Omental fat pad (tissue), 3 donors: ENCODE measurements at regions not wholly inside any gene's neighbourhood (a gene's known extent, or its start where the extent isn't known, plus 50 kb on each side); places are given as distances from the start of the nearest gene placed in this dataset.

Source experiments
- ATAC-seq: fragments of 150-250 bp; one replicate; pipeline ENCODE4 v1.9.1; 2016; ENCODE audit warnings: mild to moderate bottlenecking, moderate library complexity; ENCODE audit not compliant: low FRiP score
- DNase-seq: peaks from one replicate; pipeline ENCODE4 v3.0.0-alpha.2; 2019; ENCODE audit warnings: low spot score
- TF ChIP-seq, protein P1 (sequence below), 3 donors: fragments of 450-650 bp; IDR thresholded peaks; one replicate each; pipeline ENCODE4 v1.5.1; 2016 to 2017; ENCODE audit warnings: antibody characterized with exemption in 3 of 3, mild to moderate bottlenecking in 3 of 3, moderate library complexity in 2 of 3

GRCh38 chr13:90751026-90751425, 596.5 kb upstream of the MIR17HG start:
- DNase-seq (no peak), ATAC-seq (no peak)
- TF ChIP-seq, protein P1, sequence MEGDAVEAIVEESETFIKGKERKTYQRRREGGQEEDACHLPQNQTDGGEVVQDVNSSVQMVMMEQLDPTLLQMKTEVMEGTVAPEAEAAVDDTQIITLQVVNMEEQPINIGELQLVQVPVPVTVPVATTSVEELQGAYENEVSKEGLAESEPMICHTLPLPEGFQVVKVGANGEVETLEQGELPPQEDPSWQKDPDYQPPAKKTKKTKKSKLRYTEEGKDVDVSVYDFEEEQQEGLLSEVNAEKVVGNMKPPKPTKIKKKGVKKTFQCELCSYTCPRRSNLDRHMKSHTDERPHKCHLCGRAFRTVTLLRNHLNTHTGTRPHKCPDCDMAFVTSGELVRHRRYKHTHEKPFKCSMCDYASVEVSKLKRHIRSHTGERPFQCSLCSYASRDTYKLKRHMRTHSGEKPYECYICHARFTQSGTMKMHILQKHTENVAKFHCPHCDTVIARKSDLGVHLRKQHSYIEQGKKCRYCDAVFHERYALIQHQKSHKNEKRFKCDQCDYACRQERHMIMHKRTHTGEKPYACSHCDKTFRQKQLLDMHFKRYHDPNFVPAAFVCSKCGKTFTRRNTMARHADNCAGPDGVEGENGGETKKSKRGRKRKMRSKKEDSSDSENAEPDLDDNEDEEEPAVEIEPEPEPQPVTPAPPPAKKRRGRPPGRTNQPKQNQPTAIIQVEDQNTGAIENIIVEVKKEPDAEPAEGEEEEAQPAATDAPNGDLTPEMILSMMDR (IDR thresholded peaks at IDR 0.05): no peak

DNA sequence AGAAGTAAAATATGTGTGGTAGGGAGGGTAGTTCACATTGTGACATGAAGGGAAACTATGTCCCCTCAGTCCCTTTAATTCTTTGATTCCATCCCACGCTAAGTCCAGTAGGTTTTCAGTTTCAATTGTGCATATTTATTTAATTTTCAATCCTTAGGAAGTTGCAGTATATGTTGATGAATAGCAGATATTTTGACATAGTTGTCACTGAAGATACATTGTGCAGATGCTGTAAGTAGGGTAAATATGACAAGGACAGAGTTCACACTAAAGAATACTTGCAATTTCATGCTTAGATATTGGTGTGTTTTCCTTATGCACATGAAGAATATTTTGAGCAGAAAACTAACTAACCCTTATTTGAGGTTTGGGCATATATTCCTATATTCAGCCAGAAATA, 595.4 kb upstream of the MIR17HG start:
- DNase-seq (no peak), ATAC-seq (no peak)
- TF ChIP-seq, protein P1 (IDR thresholded peaks at IDR 0.05): no peak

DNA sequence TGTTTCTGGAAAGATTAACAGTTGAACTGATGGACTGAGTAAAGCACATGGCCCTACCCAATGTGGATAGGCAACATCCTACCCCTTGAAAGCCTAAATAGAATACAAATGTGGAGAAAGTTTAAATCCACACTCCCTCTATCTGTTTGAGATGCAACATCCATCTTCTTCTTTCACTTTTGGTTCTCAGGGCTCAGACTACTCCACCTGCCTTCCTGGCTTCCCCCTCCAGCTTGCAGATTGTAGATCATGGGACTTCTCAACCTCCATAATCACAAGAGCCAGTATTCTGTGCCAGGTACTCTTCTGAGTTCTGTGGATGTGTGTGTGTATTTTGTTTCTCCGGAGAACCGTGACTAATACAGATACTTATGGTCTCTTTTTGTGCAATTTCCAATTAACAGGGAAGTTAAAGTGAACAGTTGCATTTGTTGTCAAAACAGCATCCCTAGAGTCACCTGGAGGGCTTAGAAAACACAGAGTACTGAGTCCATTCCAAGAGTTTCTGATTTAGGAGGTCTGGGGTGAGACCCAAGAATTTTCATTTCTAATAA, 590.3 kb upstream of the MIR17HG start:
- DNase-seq (no peak), ATAC-seq (no peak)
- TF ChIP-seq, protein P1 (IDR thresholded peaks at IDR 0.05): no peak

- TF ChIP-seq, protein P1 (IDR thresholded peaks at IDR 0.05): no peak
- DNase-seq (no peak), ATAC-seq (no peak)
These were observed 586.8 kb upstream of the MIR17HG start for GRCh38 chr13:90760639-90761038.

DNA sequence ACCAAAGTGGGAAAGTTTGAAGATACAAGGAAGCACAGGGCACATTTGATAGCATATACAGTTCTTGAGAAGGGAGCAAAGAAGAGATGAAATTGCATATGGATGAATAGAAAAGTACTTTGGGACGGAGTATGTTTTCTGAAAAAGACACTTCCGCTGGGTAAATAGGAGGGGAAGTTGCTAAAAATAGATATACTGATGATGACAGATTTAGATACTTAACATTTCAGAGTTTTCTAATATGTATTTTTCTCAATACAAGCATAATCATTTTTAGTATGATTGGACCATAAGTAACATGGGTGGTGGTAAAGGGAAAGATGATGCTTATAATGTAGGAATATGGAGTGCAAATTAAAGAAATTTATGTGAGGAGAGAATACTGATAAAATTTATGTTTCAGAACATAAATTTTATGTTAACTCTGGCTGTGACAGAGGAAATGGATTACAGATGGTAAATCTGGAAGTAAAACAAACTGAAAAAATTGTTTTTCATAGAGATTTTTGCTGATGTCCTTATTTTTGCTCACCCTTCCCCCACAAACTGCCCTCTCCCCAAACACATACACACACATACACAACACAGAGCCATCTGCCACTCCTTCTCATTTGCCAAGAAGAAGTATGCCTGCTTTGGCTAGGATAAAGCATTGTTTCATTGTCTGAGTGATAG, 583.9 kb upstream of the MIR17HG start:
- no peak for DNase-seq
- TF ChIP-seq, protein P1 (IDR thresholded peaks at IDR 0.05): no peak
- no peak for ATAC-seq

DNA sequence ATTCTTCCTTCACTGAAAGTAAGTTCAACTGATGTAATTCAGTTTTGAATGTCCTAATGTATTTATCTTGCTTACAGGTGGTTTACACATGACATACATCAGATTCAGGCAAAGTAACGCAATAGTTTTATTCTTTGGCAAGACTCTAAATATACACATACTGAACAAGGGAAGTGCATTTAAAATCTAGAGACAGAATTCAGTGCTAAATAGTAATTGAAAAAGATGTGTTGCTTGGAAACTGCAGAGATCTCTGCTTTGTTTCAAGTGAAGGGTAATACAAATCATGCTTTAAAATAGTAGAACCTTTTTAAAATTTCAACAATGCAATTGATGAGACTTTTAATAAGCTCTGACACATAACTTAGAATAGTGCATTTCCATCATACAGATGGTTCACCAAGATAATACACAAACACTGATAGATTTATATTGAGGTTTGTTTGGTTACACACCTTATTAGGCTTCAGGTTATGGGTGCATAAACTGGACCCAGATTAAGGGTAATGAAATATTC, 581.0 kb upstream of the MIR17HG start:
- no peak for ATAC-seq
- no peak for DNase-seq
- TF ChIP-seq, protein P1 (IDR thresholded peaks at IDR 0.05): no peak

GRCh38 chr13:90768116-90768515, 579.4 kb upstream of the MIR17HG start:
- TF ChIP-seq, protein P1 (IDR thresholded peaks at IDR 0.05): no peak

More at GRCh38 chr13:90768116-90768515, 579.4 kb upstream of the MIR17HG start:
- ATAC-seq (no peak), DNase-seq (no peak)
